HEK293T (cell line): ENCODE measurements at regions not wholly inside any gene's neighbourhood (a gene's known extent, or its start where the extent isn't known, plus 50 kb on each side); places are given as distances from the start of the nearest gene placed in this dataset.
"Not testable (repeated sequence)": the region's sequence is repeated elsewhere in the genome, so short reads cannot be mapped to it uniquely, and the experiment has no call there.

Experiments used
- BHLHE40 ChIP-seq: fragments of 450-650 bp; IDR thresholded peaks from 2 replicates; pipeline ENCODE4 v1.6.1; 2016; ENCODE audit warnings: mild to moderate bottlenecking, moderate library complexity, borderline replicate concordance
- LEF1 ChIP-seq: fragments of 450-650 bp; IDR thresholded peaks from 2 replicates; pipeline ENCODE4 v1.6.1; 2017; ENCODE audit warnings: mild to moderate bottlenecking, borderline replicate concordance
- SUZ12 ChIP-seq: fragments of 450-650 bp; IDR thresholded peaks from 2 replicates; pipeline ENCODE4 v1.6.1; 2016; ENCODE audit warnings: mild to moderate bottlenecking

- TF ChIP-seq LEF1, BHLHE40, SUZ12: not testable (repeated sequence)
Measured at GRCh38 chr5:19142713-19143414, 845.1 kb downstream of the CDH18 start.
